Loucy (cell line): ENCODE measurements at regions not wholly inside any gene's neighbourhood (a gene's known extent, or its start where the extent isn't known, plus 50 kb on each side); places are given as distances from the start of the nearest gene placed in this dataset.

Experiments used
- H2AFZ ChIP-seq: fragments of 200-600 bp; sonication (generic); 2 replicates; pipeline ENCODE4 v1.6.0; 2016; ENCODE audit warnings: antibody characterized with exemption, mild to moderate bottlenecking, low read length, moderate library complexity
- H3F3A ChIP-seq: fragments of 200-600 bp; 2 replicates; pipeline ENCODE4 v1.6.0; 2016; ENCODE audit warnings: antibody characterized with exemption, low read depth, mild to moderate bottlenecking
- H3K27me3 ChIP-seq: fragments of 200-600 bp; sonication (generic); 2 replicates; pipeline ENCODE4 v1.6.1; 2014; ENCODE audit warnings: low read length, mild to moderate bottlenecking; ENCODE audit not compliant: insufficient read depth, poor library complexity, severe bottlenecking
- H3K36me3 ChIP-seq: fragments of 200-600 bp; sonication (generic); 2 replicates; pipeline ENCODE4 v1.6.1; 2016; ENCODE audit warnings: low read length; ENCODE audit not compliant: insufficient read depth
- H3K4me1 ChIP-seq: fragments of 200-600 bp; sonication (generic); 2 replicates; pipeline ENCODE4 v1.5.1; 2014; ENCODE audit warnings: low read length, mild to moderate bottlenecking; ENCODE audit not compliant: insufficient read depth, poor library complexity, severe bottlenecking
- H3K4me2 ChIP-seq: fragments of 200-600 bp; sonication (generic); 2 replicates; pipeline ENCODE4 v1.6.0; 2014; ENCODE audit warnings: antibody characterized with exemption, low read length, low read depth, mild to moderate bottlenecking; ENCODE audit not compliant: poor library complexity, severe bottlenecking
- H3K4me3 ChIP-seq: fragments of 200-600 bp; sonication (generic); 2 replicates; pipeline ENCODE4 v1.5.1; 2014; ENCODE audit warnings: low read length, mild to moderate bottlenecking, mixed read lengths; ENCODE audit not compliant: poor library complexity, severe bottlenecking
- H3K79me2 ChIP-seq: fragments of 200-600 bp; sonication (generic); 2 replicates; pipeline ENCODE4 v1.6.1; 2014; ENCODE audit warnings: low read length; ENCODE audit not compliant: insufficient read depth
- H3K9ac ChIP-seq: fragments of 200-600 bp; sonication (generic); 2 replicates; pipeline ENCODE4 v1.6.0; 2014; ENCODE audit warnings: mild to moderate bottlenecking, low read depth, low read length, moderate library complexity; ENCODE audit not compliant: poor library complexity, severe bottlenecking
- H3K9me2 ChIP-seq: fragments of 200-600 bp; sonication (generic); replicated peaks from 2 replicates; pipeline ENCODE4 v1.6.1; 2016; ENCODE audit warnings: low read depth, low read length, mixed read lengths
- H3K9me3 ChIP-seq: fragments of 200-600 bp; sonication (generic); 2 replicates; pipeline ENCODE4 v1.6.1; 2014; ENCODE audit warnings: mild to moderate bottlenecking, antibody characterized with exemption, low read length, low read depth; ENCODE audit not compliant: insufficient read depth
- H4K20me1 ChIP-seq: fragments of 200-600 bp; sonication (generic); 2 replicates; pipeline ENCODE4 v1.6.0; 2014; ENCODE audit warnings: antibody characterized with exemption, low read length, mild to moderate bottlenecking; ENCODE audit not compliant: insufficient read depth, poor library complexity, severe bottlenecking
- CTCF ChIP-seq: fragments of 200-600 bp; sonication (generic); conservative IDR thresholded peaks from 2 replicates; pipeline ENCODE4 v1.5.1; 2014; ENCODE audit warnings: mild to moderate bottlenecking, antibody characterized with exemption, low read length
- EZH2phosphoT487 ChIP-seq: fragments of 200-600 bp; IDR thresholded peaks from 2 replicates; pipeline ENCODE4 v1.6.1; 2018; ENCODE audit warnings: antibody characterized with exemption, mild to moderate bottlenecking, moderate library complexity, borderline replicate concordance

GRCh38 chr2:151056870-151057269 lies 204.8 kb downstream of the RBM43 start:
- no peak for TF ChIP-seq EZH2phosphoT487
- no peak for TF ChIP-seq CTCF
- no peak overlapping the region for H3K9ac ChIP-seq
- no peak overlapping the region for H3K4me2 ChIP-seq
- H4K20me1 ChIP-seq: no peaks in the 10 kb centered on the region
- H3K4me1 ChIP-seq: no peaks in the 10 kb centered on the region
- H3K79me2 ChIP-seq: no peaks in the 10 kb centered on the region
- no peaks in the 10 kb centered on the region for H3K36me3 ChIP-seq
- H3K9me3 ChIP-seq: no peaks in the 10 kb centered on the region
- no peaks in the 10 kb centered on the region for H3K9me2 ChIP-seq
- no peaks in the 10 kb centered on the region for H3K27me3 ChIP-seq
- no peak overlapping the region for H2AFZ ChIP-seq
- H3K4me3 ChIP-seq: no peak overlapping the region
- H3F3A ChIP-seq: no peaks in the 10 kb centered on the region

GRCh38 chr2:151053661-151053990 lies 208.0 kb downstream of the RBM43 start:
- Histone ChIP-seq H3K9me2 (no peaks in the 10 kb centered on the region), H4K20me1 (no peaks in the 10 kb centered on the region), H3K27me3 (no peaks in the 10 kb centered on the region), H3K4me3 (no peak overlapping the region), H3K4me1 (no peaks in the 10 kb centered on the region), H3K9me3 (no peaks in the 10 kb centered on the region), H3K4me2 (no peak overlapping the region), H3K36me3 (no peaks in the 10 kb centered on the region), H3K79me2 (no peaks in the 10 kb centered on the region), H3F3A (no peaks in the 10 kb centered on the region), H2AFZ (no peak overlapping the region), H3K9ac (no peak overlapping the region)
- no peak for TF ChIP-seq EZH2phosphoT487
- TF ChIP-seq CTCF: no peak

- no peaks in the 10 kb centered on the region for H3K9me3 ChIP-seq
Observed at GRCh38 chr2:151052850-151053660, 208.6 kb downstream of the RBM43 start.

More at GRCh38 chr2:151052850-151053660, 208.6 kb downstream of the RBM43 start:
- Histone ChIP-seq H2AFZ (no peak overlapping the region), H3K36me3 (no peaks in the 10 kb centered on the region), H4K20me1 (no peaks in the 10 kb centered on the region), H3K27me3 (no peaks in the 10 kb centered on the region), H3K9me2 (no peaks in the 10 kb centered on the region), H3K9ac (no peak overlapping the region), H3F3A (no peaks in the 10 kb centered on the region), H3K4me2 (no peak overlapping the region), H3K4me1 (no peaks in the 10 kb centered on the region), H3K79me2 (no peaks in the 10 kb centered on the region), H3K4me3 (no peak overlapping the region)
- TF ChIP-seq CTCF (no peak), EZH2phosphoT487 (no peak)
